ENCODE measurements at regions not wholly inside any gene's neighbourhood (a gene's known extent, or its start where the extent isn't known, plus 50 kb on each side); places are given as distances from the start of the nearest gene placed in this dataset.

DNA sequence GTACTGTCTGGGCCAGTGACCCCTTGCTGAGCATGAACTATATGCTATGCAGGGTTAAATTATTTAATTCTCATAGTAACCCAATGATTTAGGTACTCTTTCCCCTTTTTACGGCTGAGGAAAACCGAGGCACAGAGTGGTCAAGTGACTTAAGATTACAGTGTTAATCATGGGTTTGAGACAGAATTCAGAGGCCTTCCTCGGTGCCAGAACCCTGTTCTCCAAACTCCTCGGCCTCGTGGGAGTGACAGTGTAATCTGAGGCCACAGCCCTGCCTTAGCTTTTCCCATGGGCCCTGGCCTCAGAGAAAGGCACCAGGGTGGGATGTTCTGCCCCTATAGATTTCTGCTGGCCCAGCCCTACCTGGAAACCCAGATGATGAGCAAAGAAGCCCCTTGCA is 86.4 kb upstream of the ZNF648 start:
- no peak for DNase-seq

- no peak for DNase-seq
These were observed 85.8 kb upstream of the ZNF648 start for GRCh38 chr1:182147136-182147820.

DNA sequence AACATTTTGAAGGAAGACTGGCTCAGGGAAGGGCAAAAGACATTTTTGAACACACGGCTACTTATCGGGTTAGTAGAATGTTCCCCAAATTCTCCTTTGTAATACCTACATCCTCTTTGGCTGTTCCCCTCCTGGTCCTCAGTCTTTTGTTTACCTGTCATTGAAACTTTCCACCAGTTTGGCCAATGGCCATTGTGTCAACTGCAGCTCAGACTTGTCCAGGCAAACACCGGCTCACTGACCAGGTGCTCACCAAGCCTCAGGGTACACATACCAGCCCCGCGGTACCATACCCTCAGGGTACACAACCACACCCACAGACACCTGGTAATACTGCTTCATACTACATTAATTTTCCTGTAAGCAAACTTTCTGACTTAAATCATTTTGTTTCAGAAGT is 84.8 kb upstream of the ZNF648 start:
- no peak for DNase-seq

DNA sequence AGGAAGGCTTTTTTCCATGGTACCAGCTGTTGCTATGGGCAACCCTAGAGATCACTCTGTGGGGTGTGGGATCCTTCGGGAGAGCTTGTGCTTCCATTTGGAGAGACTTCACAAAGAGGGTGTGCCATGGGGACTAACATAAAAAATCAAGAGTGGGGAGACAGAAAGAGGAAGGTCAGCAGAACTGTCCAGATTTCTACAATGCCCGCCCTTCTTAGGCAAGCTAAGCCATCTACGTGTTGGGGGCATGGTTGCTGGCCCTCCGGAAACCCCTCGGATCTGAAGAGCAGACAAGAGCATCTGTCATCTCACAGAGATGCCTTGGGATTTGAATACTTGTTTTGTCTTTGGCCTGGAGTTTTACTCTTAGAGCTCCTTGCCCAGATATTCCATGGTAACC is 83.9 kb upstream of the ZNF648 start:
- DNase-seq, result no peak

DNA sequence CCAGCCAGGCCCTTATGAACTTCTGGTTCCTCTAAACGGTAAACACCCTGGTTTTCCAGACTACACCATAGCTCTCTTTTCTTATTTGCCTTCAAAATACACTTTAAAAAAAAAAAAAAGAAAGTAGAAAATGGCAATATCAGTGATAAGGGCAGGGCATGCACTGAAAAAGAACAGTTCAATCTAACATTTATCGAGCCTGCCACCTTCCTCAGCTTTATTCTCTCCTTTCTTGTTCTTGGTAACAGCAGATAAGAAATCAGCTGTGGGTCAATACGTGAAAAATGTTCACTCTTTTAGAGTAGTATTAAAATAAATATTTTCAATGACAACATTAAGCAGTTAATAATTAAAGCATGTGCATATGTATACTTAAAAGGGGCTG is 83.1 kb upstream of the ZNF648 start:
- DNase-seq, result no peak

- no peak for DNase-seq
These were observed 82.5 kb upstream of the ZNF648 start for GRCh38 chr1:182143825-182144645.

GRCh38 chr1:182143154-182143657 is 81.7 kb upstream of the ZNF648 start:
- DNase-seq, result peak; percentile 93 to 94

- no peak for DNase-seq
These were observed 81.1 kb upstream of the ZNF648 start for GRCh38 chr1:182142621-182143020.

- DNase-seq, result no peak
These were observed 79.5 kb upstream of the ZNF648 start for GRCh38 chr1:182141040-182141439.

DNA sequence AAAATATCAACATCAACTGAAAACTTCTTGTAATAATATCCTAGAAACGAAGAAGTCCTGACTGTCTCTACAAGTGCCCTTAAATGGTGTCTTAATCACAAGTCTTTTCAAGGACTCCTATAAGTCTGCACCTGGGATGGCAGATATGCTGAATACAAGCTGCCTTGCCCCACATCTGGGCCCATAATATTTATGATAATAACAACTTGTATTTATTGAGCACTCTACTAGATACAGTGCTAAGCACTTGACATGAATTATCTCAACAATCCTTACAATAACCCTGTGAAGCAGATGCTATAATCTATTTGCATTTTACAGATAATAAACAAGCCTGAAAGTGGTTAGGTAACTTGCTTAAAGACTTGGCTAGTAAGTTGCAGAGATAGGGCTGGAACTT is 78.0 kb upstream of the ZNF648 start:
- no peak for DNase-seq

- DNase-seq, result no peak
These were observed 76.0 kb upstream of the ZNF648 start for GRCh38 chr1:182137546-182137945.

- no peak for DNase-seq
These were observed 74.4 kb upstream of the ZNF648 start for GRCh38 chr1:182135946-182136345.

DNA sequence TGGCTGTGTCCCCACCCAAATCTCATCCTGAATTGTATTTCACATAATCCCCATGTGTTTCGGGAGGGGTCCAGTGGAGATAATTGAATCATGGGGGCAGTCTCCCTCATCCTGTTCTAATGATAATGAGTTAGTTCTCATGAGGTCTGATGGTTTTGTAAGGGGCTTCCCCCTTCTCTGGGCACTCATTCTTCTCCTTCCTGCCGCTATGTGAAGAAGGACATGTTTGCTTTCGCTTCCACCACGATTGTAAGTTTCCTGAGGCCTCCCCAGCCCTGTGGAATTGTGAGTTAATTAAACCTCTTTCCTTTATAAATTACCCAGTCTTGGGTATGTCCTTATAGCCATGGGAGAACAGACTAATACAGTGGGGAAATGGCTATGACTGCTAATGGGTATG is 72.7 kb upstream of the ZNF648 start:
- DNase-seq, result no peak

DNA sequence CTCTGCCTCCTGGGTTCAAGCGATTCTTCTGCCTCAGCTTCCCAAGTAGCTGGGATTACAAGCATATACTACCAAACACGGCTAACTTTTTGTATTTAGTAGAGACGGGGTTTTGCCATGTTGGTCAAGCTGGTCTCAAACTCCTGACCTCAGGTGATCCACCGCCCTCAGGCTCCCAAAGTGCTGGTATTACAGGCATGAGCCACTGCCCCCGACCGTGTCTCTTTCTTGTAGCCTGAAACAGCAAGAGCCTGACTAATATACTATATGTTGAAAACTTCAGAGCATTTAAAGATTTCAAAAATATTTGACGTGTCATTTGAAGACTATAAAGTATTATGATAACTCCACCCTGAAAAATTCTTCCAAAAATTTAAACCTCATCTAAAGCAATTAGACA is 71.7 kb upstream of the ZNF648 start:
- no peak for DNase-seq

DNA sequence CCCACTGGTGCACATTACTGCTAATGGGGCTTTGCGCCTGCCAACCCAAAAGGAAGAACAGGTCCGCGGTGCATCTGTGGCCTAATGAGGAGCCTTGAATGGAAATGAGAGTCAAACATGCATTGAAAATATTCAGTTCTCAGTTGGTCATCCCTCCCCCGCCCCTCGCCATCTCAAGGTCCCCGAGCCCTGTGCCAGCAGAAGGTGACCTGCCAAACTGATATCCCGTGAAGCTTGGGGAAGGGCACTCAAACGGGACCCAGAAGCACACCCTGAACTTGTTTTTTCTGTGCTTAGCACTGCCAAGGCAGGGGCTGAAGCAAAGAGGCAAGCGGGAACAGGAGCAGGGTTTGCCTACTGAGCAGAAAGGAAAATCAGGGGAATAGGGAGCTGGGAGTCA is 67.9 kb upstream of the ZNF648 start:
- DNase-seq, result no peak

DNA sequence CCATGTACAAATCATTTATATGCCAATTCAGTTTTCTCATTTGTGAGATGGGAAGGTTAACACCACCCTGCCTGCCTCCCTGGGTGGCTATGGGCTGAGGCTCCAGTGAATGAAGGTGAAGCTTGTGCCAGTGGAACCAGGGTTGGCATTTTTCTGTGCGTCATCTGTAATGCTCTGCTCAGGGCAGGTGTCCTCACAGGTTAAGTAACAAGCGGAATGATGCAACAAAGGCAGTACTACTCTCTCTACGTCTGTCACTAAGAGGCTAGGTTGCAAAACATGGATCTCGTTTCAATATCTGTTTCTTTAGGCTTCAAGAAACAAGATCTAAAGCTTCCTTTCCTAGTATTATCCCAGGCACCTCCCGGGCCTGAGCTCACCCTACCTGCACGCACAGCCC is 67.0 kb upstream of the ZNF648 start:
- no peak for DNase-seq

- no peak for DNase-seq
These were observed 66.1 kb upstream of the ZNF648 start for GRCh38 chr1:182127656-182128055.

GRCh38 chr1:182126272-182126800 is 64.8 kb upstream of the ZNF648 start:
- DNase-seq, result no peak

GRCh38 chr1:182122913-182123260 is 61.4 kb upstream of the ZNF648 start:
- no peak for DNase-seq

DNA sequence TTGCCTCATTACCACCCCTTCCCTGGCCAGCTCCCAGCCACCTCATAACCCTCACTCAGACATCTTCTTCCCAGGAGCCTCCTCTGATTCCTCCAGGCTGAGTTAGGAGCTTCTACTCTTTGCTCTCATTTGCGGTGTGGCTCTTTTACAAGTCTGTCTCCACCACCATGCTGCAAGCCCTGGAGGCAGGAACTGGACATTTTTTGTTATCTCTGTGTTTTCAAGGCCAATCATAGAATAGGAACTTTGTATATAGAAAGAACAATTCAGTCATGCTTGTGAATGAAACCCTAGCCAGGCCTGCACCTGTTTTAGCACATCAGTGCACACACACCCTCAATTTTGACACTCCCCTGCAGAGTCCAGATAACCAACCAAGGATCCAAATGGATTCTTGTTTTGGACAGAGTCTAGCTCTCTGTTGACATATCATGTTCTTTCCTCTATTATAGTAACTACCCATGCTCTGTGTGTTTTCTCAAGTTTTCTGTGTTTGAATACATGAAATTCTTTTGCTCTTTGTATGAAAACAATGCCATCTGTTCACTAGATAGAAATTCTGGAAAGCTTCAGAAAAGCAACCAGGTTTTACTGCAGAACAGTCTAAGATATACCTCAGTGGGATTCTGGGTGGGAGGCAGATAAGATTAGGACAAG is 60.9 kb upstream of the ZNF648 start:
- DNase-seq, result no peak

GRCh38 chr1:182121787-182122186 is 60.3 kb upstream of the ZNF648 start:
- DNase-seq, result no peak

- DNase-seq, result no peak
These were observed 59.1 kb upstream of the ZNF648 start for GRCh38 chr1:182120411-182121258.

GRCh38 chr1:182119631-182120030 is 58.1 kb upstream of the ZNF648 start:
- no peak for DNase-seq
